ENCODE measurements at regions not wholly inside any gene's neighbourhood (a gene's known extent, or its start where the extent isn't known, plus 50 kb on each side); places are given as distances from the start of the nearest gene placed in this dataset.

GRCh38 chr19:31659897-31660210 is 310.6 kb upstream of the TSHZ3 start:
- peaks cover 4% of the 10 kb centered on the region for H3K27me3 ChIP-seq (ENCODE audit: low read depth)
- H3K27ac ChIP-seq: no peak overlapping the region
- ATAC-seq (no peak), DNase-seq (no peak)
- no peaks in the 10 kb centered on the region for H3K36me3 ChIP-seq
- no peak for TF ChIP-seq CTCF (IDR thresholded peaks at IDR 0.05)
- no peak overlapping the region for H3K4me3 ChIP-seq
- no peaks in the 10 kb centered on the region for H3K9me3 ChIP-seq
- intact Hi-C loops (cut with DNase I): no loop called here
- no peaks in the 10 kb centered on the region for H3K4me1 ChIP-seq

- no peak overlapping the region for H3K27ac ChIP-seq
- ATAC-seq (no peak), DNase-seq (no peak)
- intact Hi-C loops (cut with DNase I): no loop called here
- no peak overlapping the region for H3K4me3 ChIP-seq
- no peaks in the 10 kb centered on the region for H3K9me3 ChIP-seq
- no peaks in the 10 kb centered on the region for H3K36me3 ChIP-seq
- no peak for TF ChIP-seq CTCF (IDR thresholded peaks at IDR 0.05)
- H3K27me3 ChIP-seq (ENCODE audit: low read depth): no peaks in the 10 kb centered on the region
- no peaks in the 10 kb centered on the region for H3K4me1 ChIP-seq
Observed at GRCh38 chr19:31664096-31664495, 314.9 kb upstream of the TSHZ3 start.

- no peak for ATAC-seq
- H3K27me3 ChIP-seq (ENCODE audit: low read depth): no peaks in the 10 kb centered on the region
- no peak for TF ChIP-seq CTCF (IDR thresholded peaks at IDR 0.05)
- no peak overlapping the region for H3K27ac ChIP-seq
- no peaks in the 10 kb centered on the region for H3K36me3 ChIP-seq
- no peak overlapping the region for H3K4me3 ChIP-seq
- intact Hi-C loops (cut with DNase I): no loop called here
- DNase-seq: no peak
- H3K9me3 ChIP-seq: no peaks in the 10 kb centered on the region
- no peaks in the 10 kb centered on the region for H3K4me1 ChIP-seq
Observed at GRCh38 chr19:31664997-31665396, 315.8 kb upstream of the TSHZ3 start.

- intact Hi-C loops (cut with DNase I): no loop called here
- Histone ChIP-seq H3K4me1 (no peaks in the 10 kb centered on the region), H3K9me3 (no peaks in the 10 kb centered on the region), H3K4me3 (no peak overlapping the region), H3K27me3 (ENCODE audit: low read depth) (no peaks in the 10 kb centered on the region), H3K36me3 (no peaks in the 10 kb centered on the region), H3K27ac (no peak overlapping the region)
- TF ChIP-seq CTCF (IDR thresholded peaks at IDR 0.05): no peak
- DNase-seq (no peak), ATAC-seq (no peak)
Observed at GRCh38 chr19:31666126-31666525, 316.9 kb upstream of the TSHZ3 start.

- Histone ChIP-seq H3K9me3 (no peaks in the 10 kb centered on the region), H3K27ac (no peak overlapping the region), H3K4me3 (no peak overlapping the region), H3K4me1 (no peaks in the 10 kb centered on the region), H3K36me3 (no peaks in the 10 kb centered on the region), H3K27me3 (ENCODE audit: low read depth) (no peaks in the 10 kb centered on the region)
- intact Hi-C loops (cut with DNase I): no loop called here
- no peak for TF ChIP-seq CTCF (IDR thresholded peaks at IDR 0.05)
- DNase-seq: no peak
- no peak for ATAC-seq
Observed at GRCh38 chr19:31667106-31667505, 317.9 kb upstream of the TSHZ3 start.

GRCh38 chr19:31668921-31669320 is 319.7 kb upstream of the TSHZ3 start:
- Histone ChIP-seq H3K27me3 (ENCODE audit: low read depth) (no peaks in the 10 kb centered on the region), H3K9me3 (no peaks in the 10 kb centered on the region), H3K27ac (no peak overlapping the region), H3K4me1 (no peaks in the 10 kb centered on the region), H3K36me3 (no peaks in the 10 kb centered on the region), H3K4me3 (no peak overlapping the region)
- TF ChIP-seq CTCF (IDR thresholded peaks at IDR 0.05): no peak
- no peak for DNase-seq
- no peak for ATAC-seq
- intact Hi-C loops (cut with DNase I): no loop called here

Data from lower lobe of right lung (tissue), 2 donors.